DOHH2 (cell line): ENCODE measurements at regions not wholly inside any gene's neighbourhood (a gene's known extent, or its start where the extent isn't known, plus 50 kb on each side); places are given as distances from the start of the nearest gene placed in this dataset.

Source experiments
- CTCF ChIP-seq: fragments of 200-600 bp; sonication (generic); IDR thresholded peaks from one replicate; pipeline ENCODE4 v1.5.1; 2014; ENCODE audit warnings: antibody characterized with exemption, mild to moderate bottlenecking, low read depth, low read length; ENCODE audit not compliant: poor library complexity, severe bottlenecking
- EZH2phosphoT487 ChIP-seq: fragments of 200-600 bp; sonication (generic); IDR thresholded peaks from 2 replicates; pipeline ENCODE4 v1.6.1; 2017; ENCODE audit warnings: borderline replicate concordance, mild to moderate bottlenecking, antibody characterized with exemption, low read length, moderate library complexity, mixed read lengths

- TF ChIP-seq CTCF (no peak), EZH2phosphoT487 (no peak)
Measured at GRCh38 chr18:1078301-1078700, 173.6 kb downstream of the ADCYAP1 start.
